NT2/D1 (cell line): ENCODE measurements at regions not wholly inside any gene's neighbourhood (a gene's known extent, or its start where the extent isn't known, plus 50 kb on each side); places are given as distances from the start of the nearest gene placed in this dataset.

Experiments used
- SUZ12 ChIP-seq: IDR thresholded peaks from 2 replicates; pipeline ENCODE4 v1.6.1; 2011; ENCODE audit not compliant: insufficient read length, insufficient read depth; ENCODE audit errors: extremely low read depth
- YY1 ChIP-seq: IDR thresholded peaks from 2 replicates; pipeline ENCODE4 v1.6.1; 2011; ENCODE audit not compliant: insufficient read length, insufficient read depth
- ZNF274 ChIP-seq: IDR thresholded peaks from 2 replicates; pipeline ENCODE4 v1.6.1; 2011; ENCODE audit warnings: mild to moderate bottlenecking, low read depth, low read length

GRCh38 chr17:79218825-79219200 is 144.2 kb downstream of the ENGASE start:
- TF ChIP-seq YY1: no peak
- no peak for TF ChIP-seq ZNF274
- TF ChIP-seq SUZ12: no peak
